Adrenal gland (tissue), 9 donors: ENCODE measurements at regions not wholly inside any gene's neighbourhood (a gene's known extent, or its start where the extent isn't known, plus 50 kb on each side); places are given as distances from the start of the nearest gene placed in this dataset.

ENCODE experiments used
- DNase-seq, 7 donors: peaks; one replicate each; pipeline ENCODE4 v3.0.0-alpha.2; 2019 to 2020
- H3K27ac ChIP-seq, 5 donors: fragments of 200-600 bp; sonication (generic) in 4 of 5; 1 replicate in 3 of 5; 2 replicates in 2 of 5; pipeline versions ENCODE4 v1.5.1 to v1.8.0; 2016 to 2020; ENCODE audit warnings: mild to moderate bottlenecking in 1 of 5
- H3K27me3 ChIP-seq: fragments of 200-600 bp; 2 replicates; pipeline ENCODE4 v1.8.0; 2021
- H3K36me3 ChIP-seq, 2 donors: fragments of 200-600 bp; replicated peaks in 1 of 2; 1 replicate in 1 of 2; 2 replicates in 1 of 2; pipeline versions ENCODE4 v1.5.1 to v1.8.0; 2018 to 2022
- H3K4me1 ChIP-seq, 2 donors: fragments of 200-600 bp; replicated peaks in 1 of 2; 1 replicate in 1 of 2; 2 replicates in 1 of 2; pipeline versions ENCODE4 v1.5.1 to v1.8.0; 2018 to 2021
- H3K4me3 ChIP-seq, 4 donors: fragments of 200-600 bp; sonication (generic) in 3 of 4; one replicate each; pipeline ENCODE4 v1.5.1; 2016 to 2018
- H3K9me3 ChIP-seq, 3 donors: fragments of 200-600 bp; sonication (generic) in 1 of 3; replicated peaks in 1 of 3; 1 replicate in 2 of 3; 2 replicates in 1 of 3; pipeline versions ENCODE4 v1.5.1 to v1.8.0; 2016 to 2021
- CTCF ChIP-seq, 6 experiments: fragments of 450-650 bp in 4 of 6; fragments of 200-600 bp in 2 of 6; sonication (generic) in 1 of 6; IDR thresholded peaks; 1 replicate in 5 of 6; 2 replicates in 1 of 6; pipeline versions ENCODE4 v1.5.1 to v1.8.0; 2016 to 2021; ENCODE audit warnings: antibody characterized with exemption in 6 of 6, mild to moderate bottlenecking in 2 of 6, moderate library complexity in 1 of 6
- POLR2A ChIP-seq, 2 donors: fragments of 450-650 bp; IDR thresholded peaks; one replicate each; pipeline ENCODE4 v1.6.1; 2017; ENCODE audit warnings: antibody characterized with exemption in 2 of 2, mild to moderate bottlenecking in 2 of 2, moderate library complexity in 1 of 2
- WGBS, 4 donors: extraction: QIAGEN DNeasy Blood & Tissue Kit in 2 of 4; methylation state at CpG; one replicate each; pipeline versions ENCODE4 v1.1.5 to v1.1.7; 2013 to 2017; 5-methylcytosine and 5-hydroxymethylcytosine counted together
- intact Hi-C, 2 donors: fragments of 100-400 bp; cut with DNase I; formaldehyde crosslinking; loops; one replicate each; pipeline versions ENCODE4 v1.14.1 to v1.15.0; 2022 to 2023
- donor health status: healthy with polysubstance abuse.
- donor health status: Bipolar disorder and iron deficiency.
- donor health status: DM: yes; HTN: yes; CAD: no.
- donor health status: DM: no; HTN: no; CAD: no.
- donor health status: DM: no; HTN: no; CAD: no.

- no peak for DNase-seq
- Histone ChIP-seq H3K4me1 (no peaks in the 10 kb centered on the region), H3K27ac (no peak overlapping the region), H3K4me3 (no peak overlapping the region), H3K27me3 (no peaks in the 10 kb centered on the region), H3K36me3 (no peaks in the 10 kb centered on the region), H3K9me3 (no peaks in the 10 kb centered on the region)
- 37 to 66% (median 54%) methylated on average over 2 of the region's 2 CpGs for WGBS, 4 donors
- no peak for TF ChIP-seq POLR2A (IDR thresholded peaks at IDR 0.05)
- no peak for TF ChIP-seq CTCF (IDR thresholded peaks at IDR 0.05)
- intact Hi-C loops = no loop called here
Measured at GRCh38 chr10:71031603-71032002, 143.2 kb upstream of the PCBD1 start.

DNA sequence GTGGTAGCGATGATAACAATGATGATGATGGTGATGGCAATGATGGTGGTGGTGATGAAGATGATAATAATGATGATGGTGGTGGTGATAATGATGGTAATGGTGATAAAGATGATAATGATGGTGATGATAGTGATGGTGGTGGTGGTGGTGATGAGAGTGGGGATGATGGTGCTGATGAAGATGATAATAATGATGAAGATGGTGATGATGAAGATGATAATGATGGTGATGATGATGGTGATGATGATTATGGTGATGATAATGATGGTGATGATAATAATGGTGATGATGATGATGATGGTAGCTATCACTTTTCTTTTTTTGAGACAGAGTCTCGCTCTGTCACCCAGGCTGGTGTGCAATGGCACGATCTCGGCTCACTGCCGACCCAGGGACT is 144.5 kb upstream of the PCBD1 start:
- no peak for DNase-seq
- TF ChIP-seq POLR2A (IDR thresholded peaks at IDR 0.05) (no peak), CTCF (IDR thresholded peaks at IDR 0.05) (no peak)
- Histone ChIP-seq H3K4me1 (no peaks in the 10 kb centered on the region), H3K36me3 (no peaks in the 10 kb centered on the region), H3K27me3 (no peaks in the 10 kb centered on the region), H3K9me3 (no peaks in the 10 kb centered on the region), H3K4me3 (no peak overlapping the region), H3K27ac (no peak overlapping the region)
- WGBS, 4 donors = 89 to 95% (median 91%) methylated on average over 5 of the region's 5 CpGs
- intact Hi-C loops = no loop called here

DNA sequence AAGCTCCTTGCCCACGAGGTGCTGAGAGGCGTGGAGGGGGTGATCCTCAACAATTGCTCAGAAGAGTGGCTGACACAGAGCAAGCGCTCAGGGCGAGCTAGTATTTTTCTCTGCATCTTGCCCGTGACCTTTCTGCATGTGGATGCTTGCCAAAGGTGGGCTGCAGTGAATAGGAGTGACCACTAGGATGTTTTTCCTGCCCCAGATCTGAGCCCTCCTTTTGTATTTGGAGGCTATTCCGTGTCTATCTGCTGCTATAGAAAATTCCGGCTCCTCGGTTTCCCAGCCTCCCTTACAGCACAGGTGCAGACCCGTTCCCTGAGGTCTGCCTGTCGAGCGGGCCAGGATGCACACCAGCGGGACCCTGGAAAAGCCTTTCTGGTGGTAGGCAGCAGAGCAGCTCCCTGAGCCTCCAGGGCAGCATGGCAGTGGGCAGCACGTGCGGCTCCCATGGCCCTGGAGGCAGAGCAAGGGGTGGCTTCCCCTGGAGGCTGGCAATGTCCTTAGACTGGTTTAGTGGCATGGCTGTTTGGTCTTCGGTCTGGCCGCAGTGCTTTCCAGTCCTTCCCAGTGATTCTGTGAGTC is 145.1 kb upstream of the PCBD1 start:
- WGBS, 4 donors = 85 to 92% (median 87%) methylated on average over 12 to 16 of the region's 16 CpGs
- H3K4me3 ChIP-seq = no peak overlapping the region
- TF ChIP-seq POLR2A (IDR thresholded peaks at IDR 0.05) (no peak), CTCF (IDR thresholded peaks at IDR 0.05) (no peak)
- H3K9me3 ChIP-seq = no peaks in the 10 kb centered on the region
- no peaks in the 10 kb centered on the region for H3K4me1 ChIP-seq
- no peak overlapping the region for H3K27ac ChIP-seq
- intact Hi-C loops = no loop called here
- no peak for DNase-seq
- H3K36me3 ChIP-seq = no peaks in the 10 kb centered on the region
- no peaks in the 10 kb centered on the region for H3K27me3 ChIP-seq

GRCh38 chr10:71035511-71036296 is 147.3 kb upstream of the PCBD1 start:
- Histone ChIP-seq H3K4me1 (no peaks in the 10 kb centered on the region), H3K27ac (no peak overlapping the region), H3K4me3 (no peak overlapping the region), H3K27me3 (no peaks in the 10 kb centered on the region), H3K36me3 (no peaks in the 10 kb centered on the region), H3K9me3 (no peaks in the 10 kb centered on the region)
- no peak for DNase-seq
- intact Hi-C loops = no loop called here
- TF ChIP-seq CTCF (IDR thresholded peaks at IDR 0.05) = no peak
- 67 to 73% (median 69%) methylated on average over 6 of the region's 6 CpGs for WGBS, 4 donors
